IMR-90 (cell line): ENCODE measurements at regions not wholly inside any gene's neighbourhood (a gene's known extent, or its start where the extent isn't known, plus 50 kb on each side); places are given as distances from the start of the nearest gene placed in this dataset.
"Not testable (repeated sequence)": the region's sequence is repeated elsewhere in the genome, so short reads cannot be mapped to it uniquely, and the experiment has no call there.

Experiments
- BHLHE40 ChIP-seq: fragments of 150-350 bp; IDR thresholded peaks from 2 replicates; pipeline ENCODE4 v1.6.1; 2016; ENCODE audit warnings: mild to moderate bottlenecking, low read depth, low read length
- CEBPB ChIP-seq: IDR thresholded peaks from 2 replicates; pipeline ENCODE4 v1.6.1; 2012; ENCODE audit warnings: low read depth, low read length, improper control_type of control experiment
- CHD1 ChIP-seq: IDR thresholded peaks from 2 replicates; pipeline ENCODE4 v1.6.1; 2012; ENCODE audit warnings: low read depth, low read length, improper control_type of control experiment
- ELK1 ChIP-seq: fragments of 150-350 bp; IDR thresholded peaks from 2 replicates; pipeline ENCODE4 v1.6.1; 2016; ENCODE audit warnings: low read depth, mild to moderate bottlenecking, low read length, moderate library complexity, borderline replicate concordance
- MAFK ChIP-seq: IDR thresholded peaks from 2 replicates; pipeline ENCODE4 v1.6.1; 2012; ENCODE audit warnings: low read depth, low read length, improper control_type of control experiment
- MAZ ChIP-seq: IDR thresholded peaks from 2 replicates; pipeline ENCODE4 v1.6.1; 2012; ENCODE audit warnings: low read depth, mild to moderate bottlenecking, low read length, improper control_type of control experiment, moderate library complexity, borderline replicate concordance
- MXI1 ChIP-seq: IDR thresholded peaks from 2 replicates; pipeline ENCODE4 v1.6.1; 2012; ENCODE audit warnings: low read depth, mild to moderate bottlenecking, low read length, moderate library complexity, borderline replicate concordance
- POLR2A ChIP-seq: IDR thresholded peaks from 2 replicates; pipeline ENCODE4 v1.6.1; 2012; ENCODE audit warnings: mild to moderate bottlenecking, low read depth, low read length
- RAD21 ChIP-seq: IDR thresholded peaks from 2 replicates; pipeline ENCODE4 v1.6.1; 2012; ENCODE audit warnings: low read length, improper control_type of control experiment
- RCOR1 ChIP-seq: IDR thresholded peaks from 2 replicates; pipeline ENCODE4 v1.6.1; 2012; ENCODE audit warnings: mild to moderate bottlenecking, low read length, improper control_type of control experiment; ENCODE audit not compliant: insufficient replicate concordance
- RFX5 ChIP-seq: IDR thresholded peaks from 2 replicates; pipeline ENCODE4 v1.8.0; 2012; ENCODE audit warnings: low read depth, mild to moderate bottlenecking, low read length, moderate library complexity
- TF ChIP-seq, protein P1 (sequence below): conservative IDR thresholded peaks from 2 replicates; pipeline ENCODE4 v1.5.1; 2012; ENCODE audit warnings: mild to moderate bottlenecking, low read depth, low read length, improper control_type of control experiment

DNA sequence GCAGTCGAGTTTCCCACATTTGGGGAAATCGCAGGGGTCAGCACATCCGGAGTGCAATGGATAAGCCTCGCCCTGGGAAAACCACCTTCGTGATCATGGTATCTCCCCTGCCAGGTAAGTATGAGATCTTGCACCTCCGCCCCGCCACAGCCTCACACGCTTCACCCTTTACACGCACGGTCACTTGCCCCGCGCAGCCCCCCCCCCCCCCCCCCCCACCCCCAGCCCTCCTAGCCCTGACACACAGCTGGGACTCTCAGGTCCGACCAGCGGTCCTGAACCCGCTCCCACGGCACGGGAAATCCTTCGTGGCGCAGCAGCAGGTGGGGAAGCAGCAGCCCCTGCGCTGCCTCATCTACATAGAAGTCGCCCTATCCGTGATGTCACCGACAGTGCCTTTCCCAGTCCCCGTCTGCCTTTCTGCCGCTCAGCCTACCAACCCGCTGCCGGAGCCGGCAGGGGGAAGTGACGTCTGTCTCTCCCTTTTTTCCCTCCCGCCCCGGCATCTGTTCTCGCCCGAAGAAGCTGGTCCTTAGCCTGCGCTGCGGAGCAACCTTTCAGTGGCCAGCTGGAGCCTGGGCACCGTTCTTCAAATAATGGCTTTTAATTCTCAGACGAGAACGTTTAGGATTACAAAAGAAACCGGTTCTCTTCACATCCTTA is 242.2 kb downstream of the FAM72C start:
- TF ChIP-seq, protein P1, sequence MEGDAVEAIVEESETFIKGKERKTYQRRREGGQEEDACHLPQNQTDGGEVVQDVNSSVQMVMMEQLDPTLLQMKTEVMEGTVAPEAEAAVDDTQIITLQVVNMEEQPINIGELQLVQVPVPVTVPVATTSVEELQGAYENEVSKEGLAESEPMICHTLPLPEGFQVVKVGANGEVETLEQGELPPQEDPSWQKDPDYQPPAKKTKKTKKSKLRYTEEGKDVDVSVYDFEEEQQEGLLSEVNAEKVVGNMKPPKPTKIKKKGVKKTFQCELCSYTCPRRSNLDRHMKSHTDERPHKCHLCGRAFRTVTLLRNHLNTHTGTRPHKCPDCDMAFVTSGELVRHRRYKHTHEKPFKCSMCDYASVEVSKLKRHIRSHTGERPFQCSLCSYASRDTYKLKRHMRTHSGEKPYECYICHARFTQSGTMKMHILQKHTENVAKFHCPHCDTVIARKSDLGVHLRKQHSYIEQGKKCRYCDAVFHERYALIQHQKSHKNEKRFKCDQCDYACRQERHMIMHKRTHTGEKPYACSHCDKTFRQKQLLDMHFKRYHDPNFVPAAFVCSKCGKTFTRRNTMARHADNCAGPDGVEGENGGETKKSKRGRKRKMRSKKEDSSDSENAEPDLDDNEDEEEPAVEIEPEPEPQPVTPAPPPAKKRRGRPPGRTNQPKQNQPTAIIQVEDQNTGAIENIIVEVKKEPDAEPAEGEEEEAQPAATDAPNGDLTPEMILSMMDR: not testable (repeated sequence)
- peak; percentile 62; the same call in 1 of the 2 replicates for TF ChIP-seq POLR2A
- TF ChIP-seq RAD21, MXI1, MAFK, RFX5, ELK1, CHD1, RCOR1, BHLHE40, CEBPB, MAZ: not testable (repeated sequence)
